HG03378 (cell line): ENCODE measurements at regions not wholly inside any gene's neighbourhood (a gene's known extent, or its start where the extent isn't known, plus 50 kb on each side); places are given as distances from the start of the nearest gene placed in this dataset.

Experiments
- ATAC-seq: cut with Tn5 transposase; IDR thresholded peaks from one replicate; pipeline ENCODE4 v1.9.1; 2021; ENCODE audit warnings: mild to moderate bottlenecking, moderate library complexity; ENCODE audit not compliant: unreplicated experiment

DNA sequence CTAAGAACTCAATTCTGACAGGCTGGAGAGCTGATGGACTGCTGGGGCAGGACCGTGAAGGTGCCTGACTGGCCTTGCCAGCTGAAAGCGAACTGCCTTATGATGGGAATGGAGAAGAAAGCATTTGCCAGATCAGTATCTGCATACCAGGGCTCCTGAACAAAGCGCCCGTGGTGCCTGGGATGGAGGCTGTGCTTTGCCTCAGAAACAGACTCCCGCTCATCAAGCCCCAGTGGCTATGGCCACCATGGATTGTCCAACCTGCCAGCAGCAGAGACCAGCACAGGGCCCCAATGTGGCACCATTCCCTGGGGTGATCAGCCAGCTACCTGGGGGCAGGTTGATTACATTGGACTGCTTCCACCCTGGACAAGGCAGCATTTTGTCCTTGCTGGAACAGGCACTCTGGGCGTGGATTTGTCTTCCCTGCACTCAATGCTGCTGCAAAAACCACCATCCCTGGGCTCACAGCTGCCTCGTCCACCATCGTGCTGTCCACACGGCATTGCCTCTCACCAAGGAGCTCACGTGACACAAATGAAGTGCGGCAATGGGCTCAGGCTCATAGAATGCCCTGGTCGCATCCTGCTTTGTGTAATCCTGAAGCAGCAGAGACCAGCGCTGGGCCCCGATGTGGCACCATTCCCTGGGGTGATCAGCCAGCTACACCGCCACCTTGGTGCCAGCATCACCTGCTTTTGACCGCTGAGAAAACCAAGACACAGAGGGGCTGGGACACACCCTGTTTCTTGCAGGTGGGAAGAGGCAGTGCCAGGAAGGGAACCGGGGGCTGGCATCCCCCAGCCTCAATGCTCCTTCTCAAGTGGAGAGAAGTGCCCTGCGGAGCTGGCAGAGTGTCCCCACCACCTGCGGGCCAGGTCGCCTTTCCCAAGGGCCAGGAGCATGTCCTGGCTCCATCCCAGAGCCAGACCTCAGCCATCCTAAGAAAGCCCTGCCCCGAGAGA is 1367.5 kb downstream of the BRD1 start:
- ATAC-seq: no peak

DNA sequence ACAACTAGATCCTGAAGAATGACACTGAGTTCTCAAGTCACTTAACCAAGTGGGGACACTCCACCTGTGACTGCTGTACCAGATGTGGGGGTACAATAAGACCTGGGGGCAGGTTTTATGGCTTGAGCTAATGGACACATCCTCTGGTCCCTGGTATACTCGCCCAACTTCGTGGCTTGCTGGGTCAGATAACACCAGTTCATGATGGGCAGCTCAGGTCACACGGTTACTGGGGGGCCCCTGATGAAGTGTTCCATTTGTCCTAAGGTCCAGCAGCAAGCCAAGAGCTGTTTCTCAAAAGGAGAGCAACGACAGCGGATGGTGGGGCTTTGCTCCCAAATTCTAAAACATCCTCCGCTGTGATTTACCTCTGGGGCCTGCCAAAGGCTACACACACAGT is 1368.4 kb downstream of the BRD1 start:
- ATAC-seq: no peak

DNA sequence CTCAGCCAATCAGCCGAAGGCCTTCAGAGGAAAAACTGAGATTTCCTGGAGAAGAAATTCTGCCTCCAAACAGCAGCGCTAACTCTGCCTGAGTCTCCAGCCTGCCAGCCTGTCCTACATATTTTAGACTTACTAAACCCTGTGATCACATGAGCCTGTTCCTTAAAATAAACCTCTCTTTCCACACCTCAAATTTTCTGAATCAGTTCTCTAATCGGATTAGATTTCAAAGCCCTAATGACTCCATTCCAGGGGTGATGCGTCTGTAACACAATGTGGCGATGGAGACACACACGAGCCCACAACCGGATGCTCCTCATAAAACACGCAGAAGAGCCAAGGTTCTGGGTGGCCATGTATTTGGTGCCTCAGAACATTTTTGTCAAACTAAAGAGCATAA is 1371.2 kb downstream of the BRD1 start:
- ATAC-seq: no peak

DNA sequence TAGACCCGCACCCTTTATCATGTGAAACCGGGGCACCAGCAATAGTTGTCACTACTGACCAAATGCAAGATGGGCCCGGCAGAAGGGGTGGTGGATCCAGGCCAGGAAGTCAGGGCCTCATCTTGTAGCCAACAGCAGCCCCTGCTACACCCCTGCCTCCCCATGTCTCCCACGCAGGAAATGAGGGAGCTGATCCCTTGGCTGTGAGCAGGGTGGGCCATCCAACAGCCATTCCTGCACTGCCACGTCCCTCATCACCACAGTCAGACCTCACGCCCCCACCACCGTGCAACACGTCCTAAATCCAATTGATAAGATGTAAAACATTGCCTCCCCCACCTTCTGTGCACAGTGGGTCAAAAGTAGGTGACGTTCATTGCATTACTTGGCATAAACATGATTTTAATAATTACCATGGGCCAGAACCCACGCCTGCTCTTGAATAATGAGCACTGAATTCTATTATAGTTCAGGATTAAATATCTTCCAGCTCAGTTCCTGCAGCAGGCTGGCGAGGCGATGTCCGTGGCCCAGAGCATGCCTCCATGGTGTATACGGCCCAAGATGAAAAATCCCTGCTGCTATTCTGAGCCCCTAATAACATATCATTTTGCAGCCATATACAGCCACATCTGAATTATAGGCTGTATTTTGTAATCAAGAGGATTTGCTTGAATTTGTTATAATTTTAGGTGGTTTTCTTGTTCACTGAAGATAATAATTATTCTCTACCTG is 1373.8 kb downstream of the BRD1 start:
- no peak for ATAC-seq

DNA sequence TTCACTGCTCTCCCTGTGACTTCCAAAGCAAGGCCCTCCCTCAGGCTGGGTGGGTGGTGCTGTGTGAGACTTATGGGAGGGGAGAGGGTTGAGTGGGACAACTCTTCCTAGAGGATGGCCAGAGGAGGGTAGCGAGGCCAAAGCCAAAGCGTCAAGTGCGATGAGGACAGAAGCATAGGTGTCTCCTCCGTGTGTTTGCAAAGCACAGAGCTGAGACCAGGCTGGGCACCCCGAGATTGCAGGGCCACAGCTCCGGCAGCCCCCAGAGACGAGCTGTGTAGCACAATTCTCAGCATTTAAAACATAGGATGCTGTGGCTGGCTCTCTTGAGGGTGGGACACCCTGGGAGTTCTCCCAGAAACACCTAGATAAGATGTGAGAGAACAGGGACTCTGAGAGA is 1374.5 kb downstream of the BRD1 start:
- no peak for ATAC-seq

DNA sequence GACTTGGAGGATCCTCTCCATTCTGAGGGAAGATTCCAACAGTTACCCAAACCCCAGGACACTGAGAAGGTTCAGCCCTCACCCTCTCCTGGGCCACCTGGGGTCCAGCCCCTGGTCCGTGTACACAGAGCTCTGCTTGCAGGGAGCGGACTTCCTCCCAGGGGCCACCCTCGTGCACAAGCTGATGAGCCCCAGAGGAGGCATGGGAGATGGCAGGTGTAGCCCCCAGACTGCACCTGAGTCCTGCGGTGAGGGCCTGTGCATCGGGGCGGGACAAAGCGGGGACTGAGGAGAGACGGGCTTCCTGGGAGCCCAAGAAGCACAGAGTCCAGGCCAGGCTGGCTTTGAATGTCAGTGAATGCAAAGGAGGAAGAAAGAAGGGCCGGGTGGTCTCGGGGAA is 1374.9 kb downstream of the BRD1 start:
- ATAC-seq: no peak

DNA sequence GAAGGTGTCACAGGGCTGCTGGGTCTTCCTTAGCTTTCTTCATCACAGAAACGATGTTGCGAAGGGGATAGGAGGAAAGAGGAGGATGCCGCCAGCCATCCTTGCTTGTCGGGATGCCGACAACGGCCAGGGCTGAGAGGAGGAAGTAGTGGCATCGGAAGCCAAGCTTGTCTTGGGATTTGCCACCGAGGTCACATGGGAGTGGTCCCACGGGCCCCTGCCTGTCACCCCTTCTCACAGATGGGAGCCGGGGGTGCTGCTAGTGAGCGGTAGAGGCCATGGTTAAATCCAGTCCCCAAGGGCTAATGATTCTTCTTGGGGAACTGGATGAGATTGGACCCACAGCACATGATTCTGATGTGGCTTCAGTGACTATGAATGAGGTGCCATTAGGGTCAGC is 1375.8 kb downstream of the BRD1 start:
- no peak for ATAC-seq

DNA sequence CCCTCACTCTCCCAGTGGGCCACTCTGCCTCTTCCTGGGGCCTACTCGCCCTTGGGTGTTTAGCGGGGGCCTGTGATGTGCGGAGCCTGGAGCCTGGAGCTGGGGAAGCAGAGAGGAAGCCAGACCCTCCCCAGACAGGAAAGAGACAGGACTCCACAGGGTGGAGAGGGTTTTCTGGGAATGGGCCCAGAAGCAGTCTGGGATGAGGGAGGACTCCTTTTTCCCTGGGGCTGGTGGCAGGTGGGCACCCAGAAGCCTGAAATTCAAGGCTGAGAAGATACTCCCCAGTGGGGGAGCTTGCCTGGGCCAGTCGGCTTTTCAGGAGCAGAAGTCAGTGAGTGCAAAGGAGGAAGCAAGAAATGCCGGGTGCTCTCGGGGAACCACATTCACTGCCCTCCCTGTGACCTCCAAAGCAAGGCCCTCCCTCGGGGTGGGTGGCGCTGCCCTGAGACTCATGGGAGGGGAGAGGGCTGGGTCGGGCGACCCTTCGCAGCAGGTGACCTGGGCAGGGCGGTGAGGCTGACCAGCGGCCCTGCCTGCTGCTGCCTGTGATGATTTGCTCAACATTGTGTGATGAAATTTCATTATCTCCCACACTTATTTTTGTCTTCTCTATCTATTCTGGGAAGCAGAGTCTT is 1377.4 kb downstream of the BRD1 start:
- ATAC-seq: no peak

DNA sequence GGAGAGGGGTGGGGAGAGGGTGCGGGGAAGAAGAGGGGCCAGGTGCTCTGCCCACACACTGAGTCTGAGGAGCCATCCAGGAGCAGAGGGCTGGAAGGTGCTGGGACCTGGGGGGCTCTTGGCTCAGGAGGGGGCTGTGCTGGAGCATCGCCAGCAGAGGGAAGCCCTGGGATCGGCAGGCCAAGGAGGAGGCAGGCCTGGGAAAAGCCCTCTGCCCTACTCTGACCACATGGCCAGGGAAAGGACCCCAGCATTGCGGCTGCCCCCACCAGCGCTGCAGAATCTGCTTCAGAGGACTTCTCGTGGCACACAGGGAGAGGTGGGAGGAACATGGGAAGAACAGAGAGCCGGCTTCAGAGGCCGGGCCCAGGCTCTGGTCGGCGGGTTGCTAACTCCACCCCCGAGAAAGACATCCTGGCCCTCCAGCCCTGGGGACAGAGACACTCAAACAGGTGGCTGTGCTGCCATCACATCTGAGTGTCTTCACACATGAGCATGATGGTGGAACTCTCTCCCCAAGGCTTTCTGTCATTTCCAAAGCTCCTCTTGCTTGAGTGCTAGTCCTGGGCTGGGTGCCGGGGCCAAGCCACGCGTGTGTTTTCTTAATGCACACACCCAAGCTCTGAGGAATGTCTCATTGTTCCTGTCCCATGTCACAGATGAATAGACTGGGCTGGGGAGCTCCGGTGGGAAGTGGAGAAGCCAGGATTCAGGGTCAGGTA is 1378.0 kb downstream of the BRD1 start:
- no peak for ATAC-seq

DNA sequence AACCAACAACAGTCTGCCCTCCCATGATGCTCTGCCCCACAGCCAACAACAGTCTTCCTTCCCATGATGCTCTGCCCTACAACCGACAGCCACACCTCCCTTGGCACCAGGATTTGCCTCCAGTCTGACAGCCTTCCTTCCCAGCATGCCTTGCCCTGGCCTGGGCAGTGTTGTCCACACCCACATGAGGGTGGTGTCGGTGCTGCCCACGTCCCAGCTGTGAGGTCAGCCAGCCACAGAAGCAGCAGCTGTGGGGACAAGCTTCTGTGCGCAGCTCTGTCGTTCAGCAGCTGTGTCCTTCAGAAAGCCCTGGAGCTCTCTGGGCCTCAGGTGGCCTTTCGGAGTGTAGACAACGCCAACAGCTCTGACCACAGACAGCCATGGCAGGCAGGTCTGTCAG is 1378.9 kb downstream of the BRD1 start:
- no peak for ATAC-seq

DNA sequence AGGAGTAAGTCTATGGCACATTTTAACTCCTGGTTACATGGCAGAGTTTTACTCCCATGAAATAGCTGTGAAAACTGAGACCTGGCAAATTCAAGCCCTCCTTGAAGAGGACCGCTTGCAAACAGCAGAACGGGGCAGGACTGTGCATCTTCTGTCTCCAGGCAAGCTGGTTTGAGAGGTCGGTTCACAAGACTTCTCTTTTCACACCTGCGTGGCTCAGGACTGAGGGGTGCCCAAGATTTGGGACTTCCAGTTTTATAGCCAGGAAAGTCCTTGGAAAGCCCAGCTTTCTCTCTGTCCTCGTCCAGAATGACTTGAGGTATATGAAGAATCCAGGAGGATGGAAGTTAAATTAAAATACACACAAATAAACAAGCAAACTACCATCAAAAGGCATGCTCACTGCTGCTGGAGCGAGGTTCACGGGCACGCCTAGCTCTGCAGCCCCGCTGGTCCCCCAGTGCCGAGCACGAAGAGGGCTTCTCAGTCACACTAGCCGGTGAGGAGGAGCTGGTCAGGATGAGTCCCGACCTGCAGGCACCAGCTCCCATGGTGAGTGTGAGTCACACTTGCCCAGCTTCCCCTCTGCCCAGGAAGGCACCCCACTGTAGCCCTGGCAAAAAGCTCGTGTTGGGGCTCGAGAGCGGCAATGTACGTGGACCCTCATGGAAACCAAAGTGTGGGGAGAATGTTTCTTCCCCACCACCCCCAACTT is 1382.4 kb downstream of the BRD1 start:
- ATAC-seq: no peak

DNA sequence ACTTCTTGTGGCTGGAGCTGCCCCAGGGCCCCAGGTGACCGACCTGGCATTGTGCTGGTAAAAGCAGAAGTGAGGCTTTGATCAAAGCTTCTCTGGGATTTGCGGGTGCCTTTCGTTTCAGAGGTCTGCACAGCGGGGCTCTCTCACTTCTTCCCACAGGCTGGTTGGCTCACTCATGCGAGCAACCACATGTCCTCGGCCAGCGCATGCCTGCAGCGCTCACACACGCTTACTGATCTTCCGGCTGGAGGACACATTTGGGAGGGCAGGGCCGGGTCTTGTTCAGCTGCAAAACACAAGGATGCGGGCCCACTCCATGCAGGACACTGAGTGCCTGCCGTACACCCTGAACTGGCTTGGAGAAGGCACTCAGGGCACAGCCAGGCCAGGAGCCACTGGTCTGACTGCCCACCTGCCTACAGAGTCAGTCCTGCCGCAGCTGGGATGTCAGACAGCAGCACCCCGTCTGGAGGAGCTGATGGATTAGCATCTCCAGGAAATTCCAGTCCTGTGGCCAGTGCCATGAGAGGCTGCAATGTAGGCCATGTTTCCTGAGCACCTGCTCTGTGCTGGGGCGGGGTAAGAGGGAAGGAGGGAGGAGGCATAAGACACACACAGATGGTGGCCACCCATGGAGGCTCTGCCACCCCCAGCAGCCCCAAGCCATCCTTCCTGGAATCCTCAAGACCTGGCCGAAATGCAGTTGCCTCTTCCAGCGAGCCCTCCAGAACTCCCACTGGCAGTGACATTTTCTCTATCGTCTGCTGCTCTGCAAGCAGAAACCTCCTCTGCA is 1383.2 kb downstream of the BRD1 start:
- peak; percentile 53 for ATAC-seq

DNA sequence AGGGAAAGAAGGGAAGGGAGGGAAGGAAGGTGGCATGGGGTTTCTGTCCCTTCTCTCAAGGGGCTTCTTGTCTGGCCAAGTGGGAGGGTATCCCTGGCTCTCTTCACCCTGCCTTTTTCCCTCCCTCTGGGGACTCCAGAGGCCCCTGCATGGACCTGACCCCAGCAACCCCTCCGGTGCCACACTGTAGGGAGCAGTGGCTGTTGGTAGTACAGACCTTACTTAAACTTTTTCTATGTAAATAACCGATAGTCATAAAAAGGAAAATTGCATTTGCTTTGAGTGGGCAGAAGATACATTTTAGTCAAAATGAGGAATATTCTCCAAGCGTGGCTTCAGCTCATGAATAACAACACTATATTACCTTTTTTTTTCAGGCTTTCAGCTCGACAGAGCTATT is 1384.0 kb downstream of the BRD1 start:
- no peak for ATAC-seq

DNA sequence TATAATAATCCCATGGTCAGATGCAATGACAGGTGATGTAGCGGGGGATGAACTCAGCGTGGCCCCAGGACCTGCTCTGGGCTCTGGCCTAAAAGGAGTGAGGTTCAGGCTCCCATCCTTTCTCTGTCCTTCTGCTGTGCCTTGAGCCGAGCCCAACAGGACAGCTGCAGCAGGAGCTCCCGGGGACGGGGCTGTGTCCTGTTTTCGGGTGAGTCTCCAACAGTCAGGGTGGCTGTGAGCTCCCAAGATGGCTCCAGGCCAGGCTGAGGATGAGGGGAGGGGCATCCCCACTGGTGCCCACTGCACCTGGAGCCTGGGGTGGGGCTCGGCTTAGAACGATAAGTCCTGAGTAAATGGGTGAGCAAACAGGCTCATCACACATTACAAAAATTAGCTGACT is 1385.0 kb downstream of the BRD1 start:
- no peak for ATAC-seq

DNA sequence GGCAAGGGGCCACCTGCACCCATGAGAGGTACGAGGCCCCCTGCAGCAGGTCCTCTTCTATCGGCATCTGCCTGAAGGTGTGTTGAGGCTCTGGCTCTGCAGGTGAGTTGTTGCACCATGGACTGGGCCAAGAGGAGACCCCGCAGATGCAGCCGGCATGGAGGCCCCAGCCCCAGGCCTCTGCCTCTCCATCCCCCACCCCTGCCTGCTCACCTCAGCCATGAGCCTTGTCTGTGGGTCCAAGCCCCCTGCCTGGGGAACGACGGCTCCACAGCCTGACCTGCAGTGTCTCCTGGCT is 1386.2 kb downstream of the BRD1 start:
- ATAC-seq: no peak

DNA sequence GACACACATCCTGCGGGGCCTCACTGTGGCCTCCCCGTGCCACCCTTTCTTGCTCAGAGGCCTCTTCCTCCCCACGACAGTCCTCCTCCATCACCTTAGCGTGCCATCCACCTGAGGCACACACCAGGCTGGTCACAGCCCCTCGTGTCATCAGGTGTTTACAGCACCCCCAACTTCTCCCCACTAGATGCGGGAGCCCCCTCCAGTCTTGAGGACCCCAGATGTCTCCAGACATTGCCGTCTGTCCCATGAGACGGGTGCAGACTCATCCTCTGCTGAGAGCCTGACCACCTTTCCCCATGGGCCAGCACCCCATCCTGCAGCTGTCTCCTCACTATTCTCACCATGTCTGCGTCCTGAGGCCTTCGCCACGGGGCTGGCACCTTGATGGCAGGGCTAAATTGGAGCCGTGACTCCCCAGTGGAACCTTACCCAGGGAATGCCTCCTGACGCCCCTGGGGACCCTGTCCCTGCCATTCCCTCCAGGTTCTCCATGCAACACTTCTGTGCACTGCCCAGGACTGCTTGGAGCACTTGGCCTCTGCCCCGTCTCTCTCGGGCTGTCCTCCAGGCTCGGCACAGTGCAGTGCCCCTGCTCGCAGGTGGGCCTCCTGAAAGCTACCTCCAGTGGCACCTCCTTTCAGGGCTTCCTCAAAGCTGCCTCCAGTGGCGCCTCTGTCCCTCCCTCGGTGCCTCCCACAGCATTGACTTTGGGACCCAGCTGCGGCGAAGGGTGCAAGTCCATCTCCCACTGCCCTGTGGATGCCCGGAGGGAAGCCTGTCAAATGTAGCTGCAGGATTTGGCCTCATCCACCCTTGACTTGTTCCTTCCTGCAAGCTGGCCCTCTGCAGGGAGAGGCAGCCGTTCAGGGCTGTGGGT is 1386.8 kb downstream of the BRD1 start:
- ATAC-seq: no peak

DNA sequence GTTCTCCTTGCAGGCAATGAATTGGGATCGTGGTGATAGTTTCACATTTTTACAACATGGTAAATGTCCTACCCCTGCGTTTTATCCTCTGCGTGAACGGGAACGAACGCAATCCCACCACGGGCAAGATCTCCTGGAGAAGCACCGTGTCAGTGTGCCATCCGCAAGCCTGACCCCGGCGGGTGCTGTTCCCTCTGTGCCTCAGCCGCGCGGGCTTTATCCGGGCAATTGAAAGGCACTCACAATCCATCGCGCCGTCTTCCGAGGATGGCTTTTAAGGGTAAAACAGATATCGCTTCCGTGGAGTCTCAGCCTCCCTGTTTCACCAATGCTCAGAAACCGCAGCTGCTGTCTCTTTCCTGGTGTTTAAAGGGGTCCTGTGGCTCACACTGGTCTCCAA is 1387.5 kb downstream of the BRD1 start:
- ATAC-seq: no peak

DNA sequence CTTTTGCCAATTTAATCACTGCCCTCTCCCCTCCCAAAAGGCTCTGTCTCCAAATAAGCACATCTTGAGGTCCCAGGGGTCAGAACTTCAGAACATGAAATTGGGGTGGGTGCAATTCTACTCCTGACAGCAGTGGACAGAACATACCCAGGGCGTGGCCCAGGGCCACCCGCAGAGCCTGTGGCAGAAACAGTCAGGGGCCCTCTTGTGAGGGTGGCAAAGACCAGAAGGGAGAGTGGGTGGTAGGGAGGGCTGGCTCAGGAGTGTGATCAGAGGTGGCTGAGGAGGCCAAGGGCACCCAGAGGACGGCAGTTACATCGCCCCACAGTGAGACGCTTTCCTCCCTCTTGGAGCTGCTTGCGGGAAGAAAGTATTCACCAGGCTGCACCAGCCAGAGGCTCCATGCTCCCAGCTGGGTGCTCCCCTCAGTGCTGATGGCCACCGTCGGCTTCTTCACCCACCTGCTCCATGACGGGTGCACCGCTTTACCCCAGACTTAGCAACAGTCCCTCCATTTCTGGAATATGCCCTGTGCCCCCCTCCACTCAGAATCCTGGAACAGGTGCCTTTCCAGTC is 1388.0 kb downstream of the BRD1 start:
- no peak for ATAC-seq
